ENCODE measurements at regions not wholly inside any gene's neighbourhood (a gene's known extent, or its start where the extent isn't known, plus 50 kb on each side); places are given as distances from the start of the nearest gene placed in this dataset.

DNA sequence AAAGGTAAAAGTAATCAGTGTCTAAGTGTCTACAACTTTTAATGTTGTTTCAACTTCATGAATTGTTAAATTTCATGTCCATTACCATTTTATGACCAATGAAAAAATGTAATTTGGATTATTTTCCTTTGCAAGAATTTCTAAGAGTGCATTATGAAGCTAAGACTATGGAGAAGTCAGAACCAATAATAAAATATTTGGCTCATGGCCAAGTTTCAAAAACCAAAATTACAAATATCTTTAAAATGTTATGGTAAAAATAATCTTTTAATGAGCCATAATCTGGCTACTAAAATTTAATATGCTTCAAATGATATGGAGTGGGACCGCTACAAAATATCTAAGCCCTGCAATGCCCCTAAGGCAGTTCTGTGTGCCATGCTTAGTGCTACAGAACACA lies 294.1 kb upstream of the SMIM30 start:
- TF ChIP-seq, protein P1, sequence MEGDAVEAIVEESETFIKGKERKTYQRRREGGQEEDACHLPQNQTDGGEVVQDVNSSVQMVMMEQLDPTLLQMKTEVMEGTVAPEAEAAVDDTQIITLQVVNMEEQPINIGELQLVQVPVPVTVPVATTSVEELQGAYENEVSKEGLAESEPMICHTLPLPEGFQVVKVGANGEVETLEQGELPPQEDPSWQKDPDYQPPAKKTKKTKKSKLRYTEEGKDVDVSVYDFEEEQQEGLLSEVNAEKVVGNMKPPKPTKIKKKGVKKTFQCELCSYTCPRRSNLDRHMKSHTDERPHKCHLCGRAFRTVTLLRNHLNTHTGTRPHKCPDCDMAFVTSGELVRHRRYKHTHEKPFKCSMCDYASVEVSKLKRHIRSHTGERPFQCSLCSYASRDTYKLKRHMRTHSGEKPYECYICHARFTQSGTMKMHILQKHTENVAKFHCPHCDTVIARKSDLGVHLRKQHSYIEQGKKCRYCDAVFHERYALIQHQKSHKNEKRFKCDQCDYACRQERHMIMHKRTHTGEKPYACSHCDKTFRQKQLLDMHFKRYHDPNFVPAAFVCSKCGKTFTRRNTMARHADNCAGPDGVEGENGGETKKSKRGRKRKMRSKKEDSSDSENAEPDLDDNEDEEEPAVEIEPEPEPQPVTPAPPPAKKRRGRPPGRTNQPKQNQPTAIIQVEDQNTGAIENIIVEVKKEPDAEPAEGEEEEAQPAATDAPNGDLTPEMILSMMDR (IDR thresholded peaks at IDR 0.05; ENCODE audit: unreplicated experiment): no peak
- no peak overlapping the region for H3K4me3 Mint-ChIP-seq (ENCODE audit: low read depth)

DNA sequence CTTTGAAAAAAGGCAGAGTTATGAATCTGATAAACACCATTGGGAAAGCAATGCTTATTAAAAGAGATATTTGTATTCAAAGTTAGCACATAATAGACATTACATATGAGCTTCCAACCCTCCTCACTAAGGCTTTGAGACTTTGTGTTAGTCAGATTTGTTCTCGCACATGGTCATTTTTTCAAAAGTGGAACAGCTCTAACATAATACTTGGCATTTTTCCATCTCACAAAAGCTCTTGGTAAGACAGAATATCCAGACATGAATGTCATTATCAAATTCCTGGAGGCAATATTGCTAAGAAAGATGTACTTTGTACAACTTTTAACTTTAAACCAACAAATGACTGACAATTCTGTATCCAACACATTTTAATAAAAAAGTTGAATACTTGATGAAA lies 292.4 kb upstream of the SMIM30 start:
- Mint-ChIP-seq H3K36me3 (ENCODE audit: insufficient read depth) (no peaks in the 10 kb centered on the region), H3K4me3 (ENCODE audit: low read depth) (no peak overlapping the region), H3K9me3 (ENCODE audit: low read depth) (no peaks in the 10 kb centered on the region), H3K4me1 (ENCODE audit: low read depth) (peaks cover 1% of the 10 kb centered on the region), H3K27ac (no peak overlapping the region), H3K27me3 (no peaks in the 10 kb centered on the region)
- no peak for DNase-seq (ENCODE audit: low spot score, unreplicated experiment)
- TF ChIP-seq, protein P1 (IDR thresholded peaks at IDR 0.05; ENCODE audit: unreplicated experiment): no peak

More for the DNA sequence above, 294.1 kb upstream of the SMIM30 start:
- DNase-seq (ENCODE audit: low spot score, unreplicated experiment): no peak
- H3K27ac Mint-ChIP-seq: no peak overlapping the region
- H3K36me3 Mint-ChIP-seq (ENCODE audit: insufficient read depth): no peaks in the 10 kb centered on the region
- no peaks in the 10 kb centered on the region for H3K27me3 Mint-ChIP-seq
- H3K9me3 Mint-ChIP-seq (ENCODE audit: low read depth): no peaks in the 10 kb centered on the region
- peaks cover 1% of the 10 kb centered on the region for H3K4me1 Mint-ChIP-seq (ENCODE audit: low read depth)

DNA sequence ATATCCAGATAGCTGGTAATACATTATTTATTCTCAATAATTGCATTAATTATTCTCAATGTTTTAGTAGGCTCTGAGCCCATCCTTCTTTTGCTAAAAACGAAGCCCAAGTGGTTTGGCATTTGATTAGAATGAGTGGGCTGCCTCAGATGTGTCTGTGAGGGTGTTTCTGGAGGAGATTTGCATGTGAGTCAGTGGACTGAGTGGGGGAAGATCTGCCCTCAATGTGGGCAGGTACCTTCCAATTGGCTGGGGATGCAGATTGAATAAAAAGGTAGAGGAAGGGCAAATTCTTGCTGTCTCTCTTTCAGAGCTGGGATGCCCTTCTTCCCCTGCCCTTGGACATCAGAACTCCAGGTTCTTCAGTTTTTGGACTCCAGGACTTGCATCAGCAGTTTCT lies 290.6 kb upstream of the SMIM30 start:
- Mint-ChIP-seq H3K36me3 (ENCODE audit: insufficient read depth) (no peaks in the 10 kb centered on the region), H3K9me3 (ENCODE audit: low read depth) (no peaks in the 10 kb centered on the region), H3K4me3 (ENCODE audit: low read depth) (no peak overlapping the region), H3K27me3 (no peaks in the 10 kb centered on the region), H3K4me1 (ENCODE audit: low read depth) (no peaks in the 10 kb centered on the region), H3K27ac (no peak overlapping the region)
- no peak for DNase-seq (ENCODE audit: low spot score, unreplicated experiment)
- TF ChIP-seq, protein P1 (IDR thresholded peaks at IDR 0.05; ENCODE audit: unreplicated experiment): no peak

DNA sequence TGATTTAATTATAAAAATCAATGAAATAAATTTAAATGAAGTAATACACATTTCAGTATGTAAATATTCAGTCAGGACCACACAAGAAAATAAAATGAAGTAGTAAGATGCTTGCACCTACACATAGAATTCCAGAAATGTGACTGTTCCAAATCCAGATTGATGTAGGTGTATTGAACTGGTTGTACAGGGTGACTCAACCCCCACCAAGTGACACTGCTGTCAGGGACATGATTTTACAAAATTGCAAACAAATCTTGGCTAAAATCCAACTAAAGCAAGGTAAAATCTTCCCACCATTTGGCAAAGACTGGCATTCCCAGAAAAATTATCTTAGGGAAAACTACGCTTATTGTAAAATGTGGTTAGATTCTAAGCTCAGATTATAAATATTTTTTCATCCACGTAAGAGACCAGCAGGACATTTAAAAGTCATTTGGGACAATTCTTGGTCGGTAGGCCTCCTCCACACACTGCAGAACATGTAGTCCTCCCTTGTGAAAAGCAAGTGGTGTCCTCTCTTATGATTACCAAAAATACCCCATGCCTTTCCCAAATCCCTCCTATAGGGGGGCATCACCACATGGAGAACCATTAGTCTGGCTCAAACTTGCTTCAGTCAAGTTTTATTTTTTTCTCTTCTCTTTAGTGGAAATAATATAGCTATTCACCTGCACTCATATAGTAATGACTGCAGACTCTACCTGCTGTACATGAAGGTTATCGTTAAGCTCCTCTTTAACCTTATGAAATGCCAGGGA lies 287.1 kb upstream of the SMIM30 start:
- DNase-seq (ENCODE audit: low spot score, unreplicated experiment): no peak
- H3K4me3 Mint-ChIP-seq (ENCODE audit: low read depth): no peak overlapping the region
- H3K27me3 Mint-ChIP-seq: no peaks in the 10 kb centered on the region
- H3K4me1 Mint-ChIP-seq (ENCODE audit: low read depth): no peaks in the 10 kb centered on the region
- H3K9me3 Mint-ChIP-seq (ENCODE audit: low read depth): no peaks in the 10 kb centered on the region
- no peaks in the 10 kb centered on the region for H3K36me3 Mint-ChIP-seq (ENCODE audit: insufficient read depth)
- TF ChIP-seq, protein P1 (IDR thresholded peaks at IDR 0.05; ENCODE audit: unreplicated experiment): peak; percentile 17
- no peak overlapping the region for H3K27ac Mint-ChIP-seq

DNA sequence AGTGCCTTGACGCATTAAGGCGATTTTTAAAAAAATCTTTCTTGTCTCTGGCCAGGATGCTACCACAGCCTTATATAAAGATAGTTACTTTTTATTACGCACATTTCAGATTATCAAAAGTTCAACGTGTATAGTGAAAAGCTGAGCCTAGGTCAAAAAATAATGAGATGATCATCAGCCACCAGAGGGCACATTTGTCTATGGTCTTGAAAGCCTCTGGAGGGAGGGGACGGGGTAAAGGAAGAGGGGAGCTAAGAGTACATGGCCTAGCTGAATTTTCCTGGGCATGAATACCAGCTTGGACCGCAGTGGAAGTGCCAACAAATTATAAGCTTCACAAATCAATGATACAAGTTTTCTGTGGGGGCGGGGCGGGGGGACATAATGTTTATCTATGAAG lies 285.9 kb upstream of the SMIM30 start:
- Mint-ChIP-seq H3K27me3 (no peaks in the 10 kb centered on the region), H3K4me3 (ENCODE audit: low read depth) (no peak overlapping the region), H3K27ac (no peak overlapping the region), H3K36me3 (ENCODE audit: insufficient read depth) (no peaks in the 10 kb centered on the region), H3K4me1 (ENCODE audit: low read depth) (no peaks in the 10 kb centered on the region), H3K9me3 (ENCODE audit: low read depth) (no peaks in the 10 kb centered on the region)
- TF ChIP-seq, protein P1 (IDR thresholded peaks at IDR 0.05; ENCODE audit: unreplicated experiment): peak; percentile 25
- DNase-seq (ENCODE audit: low spot score, unreplicated experiment): no peak
